GM21576 (cell line): ENCODE measurements at regions not wholly inside any gene's neighbourhood (a gene's known extent, or its start where the extent isn't known, plus 50 kb on each side); places are given as distances from the start of the nearest gene placed in this dataset.
"Not testable (repeated sequence)": the region's sequence is repeated elsewhere in the genome, so short reads cannot be mapped to it uniquely, and the experiment has no call there.

Source experiments
- ATAC-seq: cut with Tn5 transposase; IDR thresholded peaks from one replicate; pipeline ENCODE4 v1.9.1; 2021; ENCODE audit warnings: mild to moderate bottlenecking, moderate library complexity; ENCODE audit not compliant: unreplicated experiment

GRCh38 chr16:66176731-66177130, 189.8 kb upstream of the CDH5 start:
- ATAC-seq, result no peak

DNA sequence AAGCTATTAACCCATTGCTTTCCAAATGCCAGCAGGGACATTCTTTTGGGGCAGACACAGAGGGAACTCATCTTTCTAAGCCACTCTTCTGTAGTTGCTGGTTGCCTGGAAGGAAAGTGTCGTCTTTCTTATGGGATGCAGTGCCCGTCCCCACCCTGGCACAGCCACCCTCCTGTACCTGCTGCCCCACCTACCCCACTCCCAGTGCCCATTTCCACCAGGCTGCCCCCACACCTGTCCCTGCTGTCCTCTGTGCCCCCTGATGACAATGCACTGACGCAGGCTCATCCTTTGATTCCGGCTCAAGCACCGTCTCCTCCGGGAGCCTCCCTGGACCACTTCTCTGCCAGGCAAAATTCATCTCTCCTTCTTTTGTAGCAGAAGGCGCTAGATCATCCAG, 190.4 kb upstream of the CDH5 start:
- ATAC-seq, result no peak

GRCh38 chr16:66175636-66176035, 190.9 kb upstream of the CDH5 start:
- ATAC-seq, result no peak

- ATAC-seq, result no peak
Observed at GRCh38 chr16:66175058-66175457, 191.4 kb upstream of the CDH5 start.

- not testable (repeated sequence) for ATAC-seq
Observed at GRCh38 chr16:66173796-66174195, 192.7 kb upstream of the CDH5 start.

GRCh38 chr16:66173181-66173580, 193.3 kb upstream of the CDH5 start:
- not testable (repeated sequence) for ATAC-seq

DNA sequence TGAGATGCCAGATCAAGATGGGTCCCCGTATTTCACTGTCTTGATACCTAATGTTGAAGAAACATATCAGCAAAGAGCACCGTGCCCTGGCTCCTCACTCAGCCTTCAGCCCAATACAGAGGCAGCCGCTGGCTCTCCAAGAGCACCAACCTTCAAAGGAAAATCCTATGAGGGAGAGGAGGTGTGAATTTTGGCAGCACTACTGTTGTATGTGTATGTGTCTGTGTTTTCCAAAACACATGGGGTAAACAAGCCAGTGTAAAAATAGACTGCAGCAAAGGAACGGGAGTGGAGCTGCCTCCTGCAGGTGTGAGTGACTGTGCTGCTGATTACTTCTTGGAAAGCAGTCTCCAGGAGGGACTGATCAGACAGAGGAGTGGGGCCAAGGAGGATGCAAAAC, 194.0 kb upstream of the CDH5 start:
- ATAC-seq, result no peak

- no peak for ATAC-seq
Observed at GRCh38 chr16:66171578-66171977, 194.9 kb upstream of the CDH5 start.

GRCh38 chr16:66170989-66171388, 195.5 kb upstream of the CDH5 start:
- ATAC-seq, result no peak

DNA sequence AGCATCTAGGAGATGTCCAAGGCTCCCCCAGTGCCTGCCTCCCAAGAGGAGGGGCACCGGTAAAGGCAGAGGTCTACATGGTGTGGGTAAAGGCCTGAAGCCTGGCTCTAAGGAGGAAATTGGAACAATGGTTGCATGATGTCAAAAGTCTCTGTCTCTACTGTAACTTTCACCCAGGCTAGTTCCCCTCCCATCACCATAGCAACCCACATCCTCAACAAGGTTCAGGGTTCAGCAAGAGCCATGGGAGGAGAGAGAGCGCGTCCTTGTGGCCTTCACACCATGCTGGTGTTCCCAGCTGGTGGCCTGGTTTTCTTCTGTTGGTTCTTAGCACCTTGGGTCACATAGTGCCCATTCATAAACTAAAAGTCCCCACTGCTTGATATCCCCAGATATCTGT, 196.7 kb upstream of the CDH5 start:
- ATAC-seq, result no peak

GRCh38 chr16:66168777-66169176, 197.7 kb upstream of the CDH5 start:
- ATAC-seq, result no peak

DNA sequence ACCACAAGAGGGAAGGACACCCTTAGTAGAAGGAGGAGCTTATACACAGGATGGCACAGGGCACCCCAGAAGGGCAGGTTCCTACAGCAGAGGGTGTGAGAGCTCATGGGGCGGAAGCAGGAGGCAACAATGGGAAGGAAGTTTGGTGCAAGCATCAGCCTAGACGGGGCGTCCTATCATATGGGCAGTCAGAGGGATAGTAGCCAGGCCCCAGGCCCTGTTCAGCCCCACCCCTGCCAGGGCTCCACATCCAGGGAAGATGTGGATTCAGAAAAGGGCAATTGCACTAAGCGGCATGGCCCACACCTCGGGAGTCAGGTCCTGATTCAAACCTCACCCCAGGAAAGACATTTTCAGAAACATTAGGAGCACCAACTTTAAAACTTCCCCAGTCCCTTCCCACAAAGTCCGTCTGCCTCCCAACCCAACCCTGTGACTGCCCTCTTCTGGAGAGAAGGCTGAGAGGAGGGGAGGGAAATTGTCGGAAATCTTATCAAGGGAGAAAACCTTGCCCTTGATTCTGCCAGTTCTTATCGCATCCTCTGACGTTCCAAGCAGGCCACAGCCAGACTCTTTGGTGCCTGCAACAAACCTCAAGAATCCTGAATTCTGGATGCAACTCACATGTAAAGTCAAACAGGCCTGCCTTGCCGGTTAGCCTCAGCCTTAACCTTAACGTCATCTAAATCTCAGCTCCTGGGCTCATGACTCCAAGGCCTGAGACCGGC, 198.8 kb upstream of the CDH5 start:
- ATAC-seq, result no peak

- no peak for ATAC-seq
Observed at GRCh38 chr16:66166490-66166889, 200.0 kb upstream of the CDH5 start.

DNA sequence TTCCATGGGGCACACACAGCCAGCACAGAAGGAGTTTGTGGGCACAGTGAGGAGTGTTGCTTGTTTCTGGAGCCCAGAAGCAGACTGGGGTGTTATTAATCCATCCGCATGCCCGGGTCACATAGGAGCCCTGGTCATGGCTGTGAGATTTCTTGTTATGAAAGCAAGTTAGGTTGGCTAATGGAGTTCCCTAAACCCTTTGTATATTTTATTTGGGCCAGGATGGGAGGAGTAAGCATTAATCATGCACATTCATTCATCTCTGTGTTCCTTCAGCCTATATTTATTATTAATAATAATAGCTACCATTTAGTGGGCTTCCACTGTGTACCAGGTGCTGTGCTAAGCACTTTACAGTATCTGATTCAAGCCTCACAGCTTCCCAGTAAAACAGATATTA, 200.6 kb upstream of the CDH5 start:
- ATAC-seq, result no peak

GRCh38 chr16:66164581-66165247, 201.8 kb upstream of the CDH5 start:
- ATAC-seq, result no peak

GRCh38 chr16:66162821-66163220, 203.7 kb upstream of the CDH5 start:
- ATAC-seq, result no peak

GRCh38 chr16:66161942-66162341, 204.5 kb upstream of the CDH5 start:
- no peak for ATAC-seq

GRCh38 chr16:66161269-66161668, 205.2 kb upstream of the CDH5 start:
- ATAC-seq, result no peak

DNA sequence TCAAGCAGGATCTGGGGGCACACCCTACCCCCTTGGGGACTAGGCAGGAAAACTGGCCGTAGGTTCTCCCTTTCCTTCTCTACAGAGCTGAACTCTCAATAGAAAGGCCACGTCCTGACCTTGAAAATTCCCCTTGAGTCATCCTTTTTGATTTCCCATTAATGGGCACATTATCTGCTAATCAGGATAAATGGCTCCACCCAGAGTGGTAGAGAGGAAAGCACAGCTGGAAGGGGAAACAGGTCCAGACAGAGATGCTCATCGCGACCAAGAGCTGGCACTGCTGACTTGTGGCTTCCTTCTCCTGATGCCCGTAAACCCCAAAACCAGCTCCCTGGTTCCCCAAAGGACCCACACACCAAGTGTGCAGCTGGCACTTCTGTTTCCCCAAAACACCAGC, 206.5 kb upstream of the CDH5 start:
- ATAC-seq, result no peak

- no peak for ATAC-seq
Observed at GRCh38 chr16:66156538-66156937, 210.0 kb upstream of the CDH5 start.

DNA sequence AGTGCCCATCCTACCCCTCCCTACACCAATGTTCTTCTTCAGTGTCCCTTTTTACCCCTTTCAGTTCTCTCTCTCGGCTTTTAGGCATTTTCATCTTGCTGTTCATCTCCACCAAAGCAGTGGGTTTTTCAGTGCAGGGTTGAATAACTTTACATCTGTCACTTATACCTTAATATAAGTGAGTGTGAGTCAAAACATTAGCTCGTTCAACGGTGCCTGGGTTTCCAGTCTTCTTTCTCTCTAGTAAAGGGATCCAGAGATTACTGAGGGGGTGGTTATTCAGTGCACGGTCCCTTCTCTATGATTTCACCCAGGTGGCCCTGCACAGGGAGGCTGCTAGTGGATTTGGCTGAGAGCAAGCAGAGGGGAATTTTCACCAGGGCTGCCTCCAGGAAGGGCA, 210.6 kb upstream of the CDH5 start:
- ATAC-seq, result no peak

DNA sequence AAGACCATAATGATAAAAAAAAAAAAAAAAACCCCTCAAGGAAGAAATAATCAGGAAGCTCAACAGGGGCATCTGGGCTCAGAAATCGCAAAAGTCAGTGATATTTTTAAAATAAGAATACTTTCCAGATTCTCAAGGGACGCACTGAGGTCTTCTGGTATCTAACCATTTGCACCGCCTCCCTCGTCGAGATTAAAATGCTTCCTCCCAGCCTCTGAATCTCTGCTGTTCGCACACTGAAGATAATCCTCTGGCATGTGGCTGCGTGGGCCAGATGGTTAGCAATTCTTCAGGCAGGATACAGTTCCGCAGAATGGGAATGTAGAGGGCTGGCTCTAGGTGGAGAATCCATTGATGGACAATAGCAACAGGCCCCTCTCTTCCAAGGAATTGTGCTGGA, 211.7 kb upstream of the CDH5 start:
- ATAC-seq, result no peak
